GM06990 (cell line): ENCODE measurements at regions not wholly inside any gene's neighbourhood (a gene's known extent, or its start where the extent isn't known, plus 50 kb on each side); places are given as distances from the start of the nearest gene placed in this dataset.

ENCODE experiments used
- DNase-seq: peaks from one replicate; pipeline ENCODE4 v3.0.0-alpha.2; 2011; ENCODE audit not compliant: insufficient read length; ENCODE audit errors: extremely low read depth
- H3K27me3 ChIP-seq: replicated peaks from 2 replicates; pipeline ENCODE4 v1.6.0; 2011; ENCODE audit warnings: low read length; ENCODE audit not compliant: control insufficient read depth, insufficient read depth
- H3K36me3 ChIP-seq: 2 replicates; pipeline ENCODE4 v1.5.1; 2011; ENCODE audit warnings: low read length; ENCODE audit not compliant: control insufficient read depth, insufficient read depth
- H3K4me3 ChIP-seq: replicated peaks from 2 replicates; pipeline ENCODE4 v1.5.1; 2011; ENCODE audit warnings: low read depth, mild to moderate bottlenecking, control low read depth, low read length
- TF ChIP-seq, protein P1 (sequence below): IDR thresholded peaks from 2 replicates; pipeline ENCODE4 v1.5.1; 2011; ENCODE audit warnings: low read length, control low read depth, mild to moderate bottlenecking, inconsistent platforms; ENCODE audit not compliant: insufficient read depth, poor library complexity, severe bottlenecking

GRCh38 chr2:18932853-18933252 lies 343.5 kb upstream of the NT5C1B start:
- TF ChIP-seq, protein P1, sequence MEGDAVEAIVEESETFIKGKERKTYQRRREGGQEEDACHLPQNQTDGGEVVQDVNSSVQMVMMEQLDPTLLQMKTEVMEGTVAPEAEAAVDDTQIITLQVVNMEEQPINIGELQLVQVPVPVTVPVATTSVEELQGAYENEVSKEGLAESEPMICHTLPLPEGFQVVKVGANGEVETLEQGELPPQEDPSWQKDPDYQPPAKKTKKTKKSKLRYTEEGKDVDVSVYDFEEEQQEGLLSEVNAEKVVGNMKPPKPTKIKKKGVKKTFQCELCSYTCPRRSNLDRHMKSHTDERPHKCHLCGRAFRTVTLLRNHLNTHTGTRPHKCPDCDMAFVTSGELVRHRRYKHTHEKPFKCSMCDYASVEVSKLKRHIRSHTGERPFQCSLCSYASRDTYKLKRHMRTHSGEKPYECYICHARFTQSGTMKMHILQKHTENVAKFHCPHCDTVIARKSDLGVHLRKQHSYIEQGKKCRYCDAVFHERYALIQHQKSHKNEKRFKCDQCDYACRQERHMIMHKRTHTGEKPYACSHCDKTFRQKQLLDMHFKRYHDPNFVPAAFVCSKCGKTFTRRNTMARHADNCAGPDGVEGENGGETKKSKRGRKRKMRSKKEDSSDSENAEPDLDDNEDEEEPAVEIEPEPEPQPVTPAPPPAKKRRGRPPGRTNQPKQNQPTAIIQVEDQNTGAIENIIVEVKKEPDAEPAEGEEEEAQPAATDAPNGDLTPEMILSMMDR = no peak
- Histone ChIP-seq H3K4me3 (no peak overlapping the region), H3K27me3 (no peaks in the 10 kb centered on the region; the same call in 1 of the 2 replicates), H3K36me3 (no peaks in the 10 kb centered on the region)
- DNase-seq = no peak

GRCh38 chr2:18930971-18931370 lies 341.6 kb upstream of the NT5C1B start:
- TF ChIP-seq, protein P1 = no peak
- Histone ChIP-seq H3K36me3 (no peaks in the 10 kb centered on the region), H3K27me3 (no peaks in the 10 kb centered on the region; the same call in 1 of the 2 replicates), H3K4me3 (no peak overlapping the region)
- no peak for DNase-seq

GRCh38 chr2:18927525-18928232 lies 338.3 kb upstream of the NT5C1B start:
- TF ChIP-seq, protein P1 = no peak
- H3K4me3 ChIP-seq = no peak overlapping the region

GRCh38 chr2:18926631-18927524 lies 337.5 kb upstream of the NT5C1B start:
- TF ChIP-seq, protein P1 = no peak
- Histone ChIP-seq H3K4me3 (no peak overlapping the region), H3K27me3 (no peaks in the 10 kb centered on the region), H3K36me3 (no peaks in the 10 kb centered on the region)
- DNase-seq = peak; percentile 55

More at GRCh38 chr2:18927525-18928232, 338.3 kb upstream of the NT5C1B start:
- no peak for DNase-seq
- no peaks in the 10 kb centered on the region for H3K27me3 ChIP-seq
- no peaks in the 10 kb centered on the region for H3K36me3 ChIP-seq

- no peak overlapping the region for H3K4me3 ChIP-seq
- TF ChIP-seq, protein P1 = no peak
- H3K36me3 ChIP-seq = no peaks in the 10 kb centered on the region
- no peak for DNase-seq
- H3K27me3 ChIP-seq = no peaks in the 10 kb centered on the region
Measured at GRCh38 chr2:18925296-18925695, 335.9 kb upstream of the NT5C1B start.
